Activated CD8-positive, alpha-beta T cell treated with anti-CD3 and anti-CD28 coated beads for 36 hours (primary cell): ENCODE measurements at regions not wholly inside any gene's neighbourhood (a gene's known extent, or its start where the extent isn't known, plus 50 kb on each side); places are given as distances from the start of the nearest gene placed in this dataset.

Experiments used
- ATAC-seq: fragments of 200-7000 bp; cut with Tn5 transposase; one replicate; pipeline ENCODE4 v1.10.0; 2021; ENCODE audit warnings: mild to moderate bottlenecking, moderate library complexity
- CTCF ChIA-PET: fragments of 350-600 bp; sonication (Branson Sonifier 250); formaldehyde crosslinking; loops from one replicate; lab custom pipeline; 2021; ENCODE audit warnings: antibody characterized with exemption; lab: Charles Lee
- POLR2A ChIA-PET: fragments of 350-600 bp; sonication (Branson Sonifier 250); formaldehyde crosslinking; loops from one replicate; lab custom pipeline; 2021; ENCODE audit warnings: antibody characterized with exemption; lab: Charles Lee
- DNase-seq: peaks from one replicate; pipeline ENCODE4 v3.0.0-alpha.2; 2020
- H3K27ac Mint-ChIP-seq: one replicate; pipeline ENCODE4 v1.8.0; 2021; ENCODE audit warnings: mild to moderate bottlenecking, mixed read lengths
- H3K27me3 Mint-ChIP-seq: one replicate; pipeline ENCODE4 v1.8.0; 2021; ENCODE audit warnings: mixed read lengths
- H3K36me3 Mint-ChIP-seq: one replicate; pipeline ENCODE4 v1.8.0; 2021; ENCODE audit warnings: low read depth, mixed read lengths
- H3K4me1 Mint-ChIP-seq: one replicate; pipeline ENCODE4 v1.8.0; 2021; ENCODE audit warnings: low read depth, mixed read lengths
- H3K4me3 Mint-ChIP-seq: one replicate; pipeline ENCODE4 v1.8.0; 2021; ENCODE audit warnings: mild to moderate bottlenecking, moderate library complexity, mixed read lengths
- H3K9me3 Mint-ChIP-seq: one replicate; pipeline ENCODE4 v1.8.0; 2021; ENCODE audit warnings: mixed read lengths
- intact Hi-C: fragments of 100-400 bp; cut with micrococcal nuclease; formaldehyde crosslinking; loops from one replicate; pipeline ENCODE4 v1.10.0; 2022
- TF ChIP-seq, protein P1 (sequence below): fragments of 200-600 bp; IDR thresholded peaks from one replicate; pipeline ENCODE4 v1.8.0; 2022; ENCODE audit warnings: antibody characterized with exemption, mild to moderate bottlenecking

DNA sequence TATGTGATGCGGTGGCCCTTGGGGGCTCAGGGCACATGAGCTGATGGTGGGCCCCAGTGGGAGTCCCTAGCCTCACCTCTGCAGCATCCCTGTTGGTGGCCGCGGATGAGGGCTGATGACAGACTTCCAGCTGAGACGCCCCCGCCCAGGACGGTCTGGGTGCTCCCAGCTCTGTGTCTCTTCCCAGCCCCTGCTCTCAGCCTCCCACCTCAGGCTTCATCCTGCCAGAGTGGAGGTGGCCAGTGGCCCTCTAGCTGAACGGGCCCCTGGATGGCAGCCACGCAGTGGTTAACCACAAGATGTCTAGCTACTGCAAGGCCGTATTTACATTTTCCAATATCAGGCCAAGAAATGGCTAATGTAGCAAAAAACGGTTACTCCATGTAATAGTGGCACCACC, 205.3 kb upstream of the LINGO1 start:
- no peak overlapping the region for H3K27ac Mint-ChIP-seq
- TF ChIP-seq, protein P1, sequence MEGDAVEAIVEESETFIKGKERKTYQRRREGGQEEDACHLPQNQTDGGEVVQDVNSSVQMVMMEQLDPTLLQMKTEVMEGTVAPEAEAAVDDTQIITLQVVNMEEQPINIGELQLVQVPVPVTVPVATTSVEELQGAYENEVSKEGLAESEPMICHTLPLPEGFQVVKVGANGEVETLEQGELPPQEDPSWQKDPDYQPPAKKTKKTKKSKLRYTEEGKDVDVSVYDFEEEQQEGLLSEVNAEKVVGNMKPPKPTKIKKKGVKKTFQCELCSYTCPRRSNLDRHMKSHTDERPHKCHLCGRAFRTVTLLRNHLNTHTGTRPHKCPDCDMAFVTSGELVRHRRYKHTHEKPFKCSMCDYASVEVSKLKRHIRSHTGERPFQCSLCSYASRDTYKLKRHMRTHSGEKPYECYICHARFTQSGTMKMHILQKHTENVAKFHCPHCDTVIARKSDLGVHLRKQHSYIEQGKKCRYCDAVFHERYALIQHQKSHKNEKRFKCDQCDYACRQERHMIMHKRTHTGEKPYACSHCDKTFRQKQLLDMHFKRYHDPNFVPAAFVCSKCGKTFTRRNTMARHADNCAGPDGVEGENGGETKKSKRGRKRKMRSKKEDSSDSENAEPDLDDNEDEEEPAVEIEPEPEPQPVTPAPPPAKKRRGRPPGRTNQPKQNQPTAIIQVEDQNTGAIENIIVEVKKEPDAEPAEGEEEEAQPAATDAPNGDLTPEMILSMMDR: no peak
- intact Hi-C loops: no loop called here
- H3K9me3 Mint-ChIP-seq: no peaks in the 10 kb centered on the region
- H3K4me3 Mint-ChIP-seq: no peak overlapping the region
- no peaks in the 10 kb centered on the region for H3K4me1 Mint-ChIP-seq
- ChIA-PET CTCF (interaction anchor here (1.8 kb wide), 1 partner anchor 17 kb away, joined by 7 read pairs; no protein-coding TSS in a partner anchor), POLR2A (interaction anchor here (1.0 kb wide), 1 partner anchor 10 kb away, joined by 4 read pairs; no protein-coding TSS in a partner anchor)
- no peaks in the 10 kb centered on the region for H3K36me3 Mint-ChIP-seq
- DNase-seq: no peak
- ATAC-seq: no peak
- H3K27me3 Mint-ChIP-seq: peaks cover 10% of the 10 kb centered on the region

DNA sequence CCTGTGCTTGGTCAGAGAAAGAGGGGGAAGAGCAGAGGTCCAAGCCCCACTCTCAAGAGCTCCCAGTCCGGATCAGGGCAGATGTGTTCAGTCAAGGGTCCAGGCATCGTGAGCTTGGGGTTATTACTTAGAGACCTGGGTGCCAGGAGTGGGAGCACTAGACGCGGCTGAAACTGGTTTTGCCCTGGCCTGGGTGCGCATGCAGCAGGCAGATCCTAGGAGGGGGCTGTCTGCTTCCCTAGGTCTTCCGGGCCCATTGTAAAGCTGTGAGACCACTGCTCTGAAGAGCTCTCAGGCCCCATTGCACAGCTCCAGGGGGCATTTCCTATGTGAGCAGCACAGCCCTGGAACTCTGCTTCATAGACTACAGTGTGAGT, 204.9 kb upstream of the LINGO1 start:
- intact Hi-C loops: no loop called here
- Mint-ChIP-seq H3K27me3 (peaks cover 10% of the 10 kb centered on the region), H3K9me3 (no peaks in the 10 kb centered on the region), H3K27ac (no peak overlapping the region), H3K4me3 (no peak overlapping the region), H3K4me1 (no peaks in the 10 kb centered on the region), H3K36me3 (no peaks in the 10 kb centered on the region)
- ChIA-PET CTCF (interaction anchor here (1.8 kb wide), 1 partner anchor 16 kb away, joined by 7 read pairs; no protein-coding TSS in a partner anchor), POLR2A (no interaction called here)
- no peak for DNase-seq
- no peak for ATAC-seq
- TF ChIP-seq, protein P1: no peak

DNA sequence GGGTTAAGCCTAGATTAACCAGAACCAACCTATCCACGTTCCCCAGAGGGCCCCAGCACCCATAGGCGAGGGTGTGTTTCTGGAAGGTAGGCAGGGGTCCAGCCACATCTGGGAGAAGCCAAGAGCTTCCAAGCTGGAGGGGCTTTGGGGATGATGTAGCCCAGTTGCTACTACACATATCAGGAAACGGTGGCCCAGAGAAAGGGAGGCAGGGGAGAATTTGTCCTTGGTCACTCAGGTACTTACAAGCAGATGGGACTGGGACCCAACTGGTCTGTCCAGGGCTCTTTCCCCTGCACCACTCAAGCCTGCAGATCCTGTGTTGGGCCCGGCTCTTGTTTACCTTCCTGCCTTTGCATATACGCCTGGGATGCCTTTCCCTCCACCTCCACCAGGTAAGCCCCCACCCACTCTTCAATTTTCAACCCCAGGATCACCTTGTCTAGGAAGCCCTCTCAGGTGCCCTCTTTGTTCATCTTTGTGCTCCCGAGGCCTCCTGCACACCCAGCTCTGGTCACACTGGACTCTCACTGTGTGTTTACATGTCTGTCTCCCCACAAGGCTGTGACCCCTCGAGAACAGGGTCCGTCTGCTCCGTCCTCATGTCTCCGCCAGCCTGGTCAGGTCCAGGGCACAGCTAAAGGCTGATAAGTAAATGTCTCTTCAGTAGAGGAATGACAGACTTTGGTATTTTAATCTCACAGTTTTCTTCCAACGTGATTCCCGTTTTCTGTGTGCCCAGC, 204.4 kb upstream of the LINGO1 start:
- ChIA-PET POLR2A (no interaction called here), CTCF (interaction anchor here (1.8 kb wide), 1 partner anchor 16 kb away, joined by 7 read pairs; no protein-coding TSS in a partner anchor)
- TF ChIP-seq, protein P1: no peak
- Mint-ChIP-seq H3K9me3 (no peaks in the 10 kb centered on the region), H3K27ac (no peak overlapping the region), H3K4me1 (no peaks in the 10 kb centered on the region), H3K4me3 (no peak overlapping the region), H3K36me3 (no peaks in the 10 kb centered on the region), H3K27me3 (peaks cover 7% of the 10 kb centered on the region)
- DNase-seq (no peak), ATAC-seq (no peak)
- intact Hi-C loops: no loop called here

DNA sequence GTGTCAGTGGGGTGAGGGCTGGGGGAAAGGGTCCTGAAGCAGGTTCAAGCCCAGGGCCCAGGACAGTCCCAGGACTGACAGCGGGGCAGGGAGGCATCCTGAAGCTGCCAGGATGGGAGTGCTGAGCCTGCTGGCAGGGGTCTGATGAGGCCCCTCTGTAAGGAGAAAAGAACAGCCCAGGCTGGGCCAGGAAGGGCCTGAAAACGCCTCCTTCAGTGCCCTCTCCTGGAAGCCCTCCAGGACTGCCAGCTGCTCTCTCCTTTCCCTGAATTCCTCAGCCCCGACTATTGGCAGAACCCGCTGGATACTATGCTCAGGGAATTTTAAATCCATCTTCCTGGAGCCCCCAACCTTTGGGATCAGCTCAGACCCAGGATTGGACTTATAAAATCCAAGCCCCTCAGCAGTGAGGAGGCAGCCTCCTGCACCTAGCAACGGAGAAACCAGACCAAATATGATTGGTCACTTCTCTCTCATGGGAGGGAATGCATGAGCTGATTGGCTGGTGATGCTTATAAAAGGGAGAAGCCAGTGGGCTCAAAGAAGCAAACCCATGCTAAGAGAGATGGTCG, 203.5 kb upstream of the LINGO1 start:
- no peak for ATAC-seq
- Mint-ChIP-seq H3K4me1 (no peaks in the 10 kb centered on the region), H3K4me3 (no peak overlapping the region), H3K27me3 (peaks cover 6% of the 10 kb centered on the region), H3K27ac (no peak overlapping the region), H3K9me3 (no peaks in the 10 kb centered on the region), H3K36me3 (no peaks in the 10 kb centered on the region)
- CTCF ChIA-PET: no interaction called here
- TF ChIP-seq, protein P1: no peak
- POLR2A ChIA-PET: no interaction called here
- no peak for DNase-seq
- intact Hi-C loops: no loop called here

DNA sequence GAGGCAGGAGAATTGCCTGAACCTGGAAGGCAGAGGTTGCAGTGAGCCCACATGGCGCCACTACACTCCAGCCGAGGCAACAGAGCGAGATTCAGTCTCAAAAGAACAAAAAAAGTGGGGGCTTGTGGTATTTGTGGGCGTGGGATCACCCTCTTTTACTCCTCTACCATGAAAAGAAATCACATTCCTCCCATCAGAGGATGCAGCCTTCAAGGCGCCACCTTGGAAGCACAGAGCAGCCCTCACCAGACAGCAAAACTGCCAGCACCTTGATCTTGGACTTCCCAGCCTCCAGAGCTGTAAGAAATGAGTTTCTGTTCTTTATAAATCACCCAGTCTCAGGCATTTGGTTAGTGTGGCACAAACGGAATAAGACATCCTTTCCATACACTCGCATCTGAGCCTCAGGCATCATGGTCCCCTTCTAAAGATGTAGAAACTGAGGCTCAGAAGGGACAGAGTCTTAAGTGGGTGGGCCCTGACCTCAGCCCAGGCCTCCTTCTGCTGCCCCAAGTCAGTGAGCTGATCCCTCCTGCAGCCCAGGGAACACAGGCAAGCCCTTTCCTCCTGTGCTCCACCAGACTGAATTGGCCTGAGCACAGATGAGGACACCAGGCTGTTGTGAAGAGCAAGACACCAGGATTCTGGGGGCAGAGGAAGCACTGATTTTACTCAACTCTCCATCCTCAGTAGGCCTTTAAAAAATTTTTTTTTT, 201.7 kb upstream of the LINGO1 start:
- no peak overlapping the region for H3K4me3 Mint-ChIP-seq
- ATAC-seq (no peak), DNase-seq (no peak)
- no peaks in the 10 kb centered on the region for H3K36me3 Mint-ChIP-seq
- H3K27me3 Mint-ChIP-seq: peaks cover 6% of the 10 kb centered on the region
- H3K4me1 Mint-ChIP-seq: no peaks in the 10 kb centered on the region
- TF ChIP-seq, protein P1: no peak
- no peak overlapping the region for H3K27ac Mint-ChIP-seq
- ChIA-PET CTCF (no interaction called here), POLR2A (no interaction called here)
- intact Hi-C loops: no loop called here
- H3K9me3 Mint-ChIP-seq: no peaks in the 10 kb centered on the region
